Left ventricle myocardium inferior (tissue), 1 donor: ENCODE measurements at regions not wholly inside any gene's neighbourhood (a gene's known extent, or its start where the extent isn't known, plus 50 kb on each side); places are given as distances from the start of the nearest gene placed in this dataset.

Experiments
- DNase-seq: peaks from one replicate; pipeline ENCODE4 v3.0.0-alpha.2; 2020
- H3K27ac ChIP-seq: fragments of 200-600 bp; replicated peaks from 2 replicates; pipeline ENCODE4 v1.8.0; 2021
- H3K27me3 ChIP-seq: fragments of 200-600 bp; 2 replicates; pipeline ENCODE4 v1.8.0; 2021; ENCODE audit warnings: low read depth
- H3K36me3 ChIP-seq: fragments of 200-600 bp; 2 replicates; pipeline ENCODE4 v1.8.0; 2021
- H3K4me1 ChIP-seq: fragments of 200-600 bp; 2 replicates; pipeline ENCODE4 v1.8.0; 2021
- H3K4me3 ChIP-seq: fragments of 200-600 bp; 2 replicates; pipeline ENCODE4 v1.8.0; 2021; ENCODE audit warnings: mild to moderate bottlenecking, moderate library complexity
- H3K9me3 ChIP-seq: fragments of 200-600 bp; replicated peaks from 2 replicates; pipeline ENCODE4 v1.8.0; 2021
- CTCF ChIP-seq: fragments of 200-600 bp; IDR thresholded peaks from 2 replicates; pipeline ENCODE4 v1.8.0; 2021; ENCODE audit warnings: antibody characterized with exemption, mild to moderate bottlenecking, borderline replicate concordance
- intact Hi-C: fragments of 100-400 bp; cut with micrococcal nuclease; formaldehyde crosslinking; loops from one replicate; pipeline ENCODE4 v1.11.0; 2022
- donor health status: DM: no; HTN: yes; CAD: no; lungs with severe emphysema.

DNA sequence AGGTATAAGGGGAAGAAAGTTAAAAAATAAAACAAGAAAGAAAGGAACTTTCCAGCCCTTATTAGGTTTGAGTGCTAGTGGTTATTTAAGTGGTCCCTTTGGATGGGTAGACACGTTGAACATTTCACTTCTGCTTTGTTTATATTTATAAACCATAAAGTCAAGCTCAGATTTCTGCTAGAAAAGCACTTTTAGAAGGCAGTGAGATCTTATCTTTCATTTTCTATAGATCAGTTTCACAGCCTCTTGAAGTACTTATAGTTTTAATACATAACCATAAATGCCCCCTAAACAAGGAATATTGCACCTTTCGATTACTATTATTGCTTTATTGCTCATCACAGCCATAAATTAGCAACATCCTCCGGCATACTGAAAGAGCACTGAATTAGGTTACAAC is 446.8 kb upstream of the PLXNA2 start:
- Histone ChIP-seq H3K27me3 (no peaks in the 10 kb centered on the region), H3K36me3 (no peaks in the 10 kb centered on the region), H3K9me3 (peaks cover 11% of the 10 kb centered on the region), H3K4me3 (no peak overlapping the region), H3K27ac (no peak overlapping the region), H3K4me1 (no peaks in the 10 kb centered on the region)
- TF ChIP-seq CTCF, result no peak
- intact Hi-C loops, result no loop called here
- no peak for DNase-seq

GRCh38 chr1:208709981-208710380 is 465.8 kb upstream of the PLXNA2 start:
- no peaks in the 10 kb centered on the region for H3K27me3 ChIP-seq
- TF ChIP-seq CTCF, result no peak
- no peak overlapping the region for H3K27ac ChIP-seq
- no peaks in the 10 kb centered on the region for H3K4me1 ChIP-seq
- no peak overlapping the region for H3K4me3 ChIP-seq
- intact Hi-C loops, result no loop called here
- DNase-seq, result no peak
- H3K36me3 ChIP-seq, result no peaks in the 10 kb centered on the region
- peaks cover 17% of the 10 kb centered on the region for H3K9me3 ChIP-seq

DNA sequence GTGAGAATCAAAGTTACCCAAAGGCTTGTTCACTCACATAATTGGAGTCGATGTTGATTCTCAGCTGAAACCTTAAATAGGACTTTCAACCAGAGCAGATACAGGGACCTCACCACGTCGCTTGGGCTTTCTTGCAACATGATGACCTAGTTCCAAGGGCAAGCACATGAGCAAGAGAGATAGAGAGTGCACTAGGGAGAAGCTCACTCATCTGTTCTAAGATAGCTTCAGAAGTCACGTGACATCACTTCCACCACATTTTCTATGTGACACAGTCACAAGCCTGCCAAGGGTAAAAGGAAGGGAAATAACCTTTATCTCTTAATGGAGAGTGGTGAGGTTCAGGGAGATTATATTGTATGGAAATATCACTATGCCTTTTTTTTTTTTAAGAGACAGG is 470.1 kb upstream of the PLXNA2 start:
- H3K4me1 ChIP-seq, result no peaks in the 10 kb centered on the region
- no peaks in the 10 kb centered on the region for H3K36me3 ChIP-seq
- H3K9me3 ChIP-seq, result peaks cover 10% of the 10 kb centered on the region
- TF ChIP-seq CTCF, result no peak
- no peak overlapping the region for H3K27ac ChIP-seq
- no peaks in the 10 kb centered on the region for H3K27me3 ChIP-seq
- intact Hi-C loops, result no loop called here
- H3K4me3 ChIP-seq, result no peak overlapping the region
- DNase-seq, result no peak

GRCh38 chr1:208717525-208717924 is 473.3 kb upstream of the PLXNA2 start:
- H3K4me1 ChIP-seq, result no peaks in the 10 kb centered on the region

GRCh38 chr1:208722592-208722991 is 478.4 kb upstream of the PLXNA2 start:
- no peak for DNase-seq
- no peak overlapping the region for H3K27ac ChIP-seq
- no peaks in the 10 kb centered on the region for H3K27me3 ChIP-seq
- no peaks in the 10 kb centered on the region for H3K4me1 ChIP-seq
- H3K36me3 ChIP-seq, result no peaks in the 10 kb centered on the region
- no peak for TF ChIP-seq CTCF
- no peak overlapping the region for H3K4me3 ChIP-seq
- peaks cover 46% of the 10 kb centered on the region for H3K9me3 ChIP-seq
- intact Hi-C loops, result no loop called here

More at GRCh38 chr1:208717525-208717924, 473.3 kb upstream of the PLXNA2 start:
- Histone ChIP-seq H3K27me3 (no peaks in the 10 kb centered on the region), H3K9me3 (peaks cover 21% of the 10 kb centered on the region), H3K4me3 (no peak overlapping the region), H3K27ac (no peak overlapping the region), H3K36me3 (no peaks in the 10 kb centered on the region)
- DNase-seq, result no peak
- intact Hi-C loops, result no loop called here
- TF ChIP-seq CTCF, result no peak

DNA sequence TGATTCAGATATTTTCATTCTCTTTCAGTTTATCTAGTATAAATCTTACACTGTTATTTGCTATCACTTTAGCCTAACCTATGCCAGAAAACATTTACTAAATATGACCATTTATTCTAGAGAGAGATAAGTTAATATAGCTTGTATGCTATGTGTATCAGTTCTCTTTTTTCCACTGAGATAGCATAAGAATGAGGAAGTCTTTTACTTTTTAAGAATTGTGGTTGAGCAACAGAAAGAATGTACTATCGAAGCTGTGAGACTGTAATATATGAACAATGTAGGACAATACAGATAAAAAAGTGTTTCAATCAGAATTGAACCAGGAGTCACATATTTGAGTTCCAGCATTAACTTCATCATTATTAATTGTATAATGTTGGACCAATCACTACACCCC is 479.9 kb upstream of the PLXNA2 start:
- no peak overlapping the region for H3K27ac ChIP-seq
- H3K36me3 ChIP-seq, result no peaks in the 10 kb centered on the region
- H3K9me3 ChIP-seq, result peaks cover 46% of the 10 kb centered on the region
- H3K4me3 ChIP-seq, result no peak overlapping the region
- intact Hi-C loops, result no loop called here
- H3K27me3 ChIP-seq, result no peaks in the 10 kb centered on the region
- no peak for TF ChIP-seq CTCF
- DNase-seq, result no peak
- no peaks in the 10 kb centered on the region for H3K4me1 ChIP-seq
